Right ventricle myocardium superior (tissue), 1 donor: ENCODE measurements at regions not wholly inside any gene's neighbourhood (a gene's known extent, or its start where the extent isn't known, plus 50 kb on each side); places are given as distances from the start of the nearest gene placed in this dataset.
"Not testable (repeated sequence)": the region's sequence is repeated elsewhere in the genome, so short reads cannot be mapped to it uniquely, and the experiment has no call there.

ENCODE experiments used
- ATAC-seq: fragments of 200-7000 bp; cut with Tn5 transposase; one replicate; pipeline ENCODE4 v1.9.1; 2020; ENCODE audit warnings: mild to moderate bottlenecking; ENCODE audit not compliant: poor library complexity
- DNase-seq: peaks from one replicate; pipeline ENCODE4 v3.0.0-alpha.2; 2020
- intact Hi-C: fragments of 100-400 bp; cut with DNase I; formaldehyde crosslinking; loops from one replicate; pipeline ENCODE4 v1.11.2; 2022
- donor health status: DM: no; HTN: yes; CAD: no; lungs with severe emphysema.

DNA sequence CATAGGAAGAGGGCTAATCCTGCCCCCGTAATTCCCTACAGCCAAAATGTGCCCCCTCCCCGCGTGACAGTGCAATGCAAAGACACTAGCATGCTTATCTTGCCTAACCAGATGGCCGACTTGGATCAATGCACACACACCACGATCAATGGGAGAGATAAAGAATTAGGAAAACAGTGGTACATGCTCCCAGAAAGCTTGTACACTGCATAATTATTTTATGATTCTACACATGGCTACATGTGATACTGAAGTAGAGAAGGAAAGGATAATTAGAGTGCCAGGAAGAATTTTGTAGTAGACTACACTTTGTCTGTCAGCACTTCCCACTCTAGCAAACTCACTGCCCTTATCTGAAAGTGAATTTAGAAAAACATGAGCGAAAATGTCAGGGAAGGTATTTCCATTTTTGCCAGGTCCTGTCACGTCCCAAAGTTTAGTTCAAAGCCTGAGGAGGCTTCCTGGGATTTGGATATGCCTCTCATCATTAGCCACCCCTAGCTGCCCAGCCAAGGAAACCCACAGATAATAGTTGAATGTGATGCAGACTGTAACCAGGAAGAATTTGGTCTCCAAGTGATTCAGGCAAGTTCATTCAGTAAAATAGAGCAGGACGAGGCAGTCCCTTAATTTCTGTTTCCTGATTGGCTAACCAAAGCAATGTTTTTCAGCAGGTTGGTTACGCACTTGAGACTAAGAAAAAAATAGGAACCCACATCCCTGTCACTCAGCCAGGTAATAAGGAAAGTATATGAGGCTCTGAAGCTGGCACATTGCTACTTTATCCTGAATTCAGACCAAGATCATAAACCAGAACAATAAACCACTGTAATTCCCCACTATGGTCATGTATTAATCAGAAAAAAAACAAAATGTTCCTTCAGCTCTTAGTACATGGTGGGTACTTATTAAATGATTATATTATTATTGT, 199.6 kb upstream of the OTX2 start:
- intact Hi-C loops, result no loop called here
- no peak for ATAC-seq
- no peak for DNase-seq

DNA sequence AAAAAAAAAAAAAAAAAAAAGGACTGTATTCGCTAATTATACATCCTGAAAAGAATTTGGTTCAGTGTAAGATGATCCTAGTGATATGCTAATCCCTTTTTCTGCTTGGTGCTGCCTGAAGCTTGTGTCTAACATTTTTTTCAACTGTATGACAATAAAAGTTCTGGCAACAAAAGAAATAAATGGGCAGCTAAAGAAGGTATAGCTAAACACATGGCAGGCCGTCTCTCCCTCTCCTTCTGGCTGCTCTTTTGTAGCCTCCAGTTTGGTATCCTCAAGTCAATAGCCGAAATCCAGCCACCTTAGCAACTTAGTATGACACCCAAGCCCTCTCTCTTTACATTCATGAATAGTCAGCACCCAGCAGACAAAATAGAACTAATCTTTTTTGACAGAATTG, 198.3 kb upstream of the OTX2 start:
- no peak for DNase-seq
- no peak for ATAC-seq
- intact Hi-C loops, result no loop called here

DNA sequence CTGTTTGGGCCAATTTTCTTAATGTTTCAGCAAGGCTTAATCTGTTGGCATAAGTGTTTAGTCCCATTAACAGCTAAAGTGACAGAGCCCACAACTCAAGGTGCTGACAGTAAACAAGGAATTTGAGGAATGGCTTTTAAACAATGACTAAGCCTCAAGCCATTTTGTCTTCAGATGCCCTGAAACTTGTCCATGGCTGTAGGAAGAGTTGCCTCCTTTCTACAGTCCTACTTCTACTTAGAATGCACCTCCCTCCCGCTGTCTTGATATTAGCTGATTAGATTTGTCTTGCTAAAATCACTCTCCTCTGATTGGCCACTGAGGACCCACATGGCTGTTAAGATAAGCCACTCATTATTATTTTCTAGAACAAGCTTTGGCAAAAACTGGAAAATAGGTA, 188.4 kb upstream of the OTX2 start:
- DNase-seq (no peak), ATAC-seq (no peak)
- intact Hi-C loops, result no loop called here

DNA sequence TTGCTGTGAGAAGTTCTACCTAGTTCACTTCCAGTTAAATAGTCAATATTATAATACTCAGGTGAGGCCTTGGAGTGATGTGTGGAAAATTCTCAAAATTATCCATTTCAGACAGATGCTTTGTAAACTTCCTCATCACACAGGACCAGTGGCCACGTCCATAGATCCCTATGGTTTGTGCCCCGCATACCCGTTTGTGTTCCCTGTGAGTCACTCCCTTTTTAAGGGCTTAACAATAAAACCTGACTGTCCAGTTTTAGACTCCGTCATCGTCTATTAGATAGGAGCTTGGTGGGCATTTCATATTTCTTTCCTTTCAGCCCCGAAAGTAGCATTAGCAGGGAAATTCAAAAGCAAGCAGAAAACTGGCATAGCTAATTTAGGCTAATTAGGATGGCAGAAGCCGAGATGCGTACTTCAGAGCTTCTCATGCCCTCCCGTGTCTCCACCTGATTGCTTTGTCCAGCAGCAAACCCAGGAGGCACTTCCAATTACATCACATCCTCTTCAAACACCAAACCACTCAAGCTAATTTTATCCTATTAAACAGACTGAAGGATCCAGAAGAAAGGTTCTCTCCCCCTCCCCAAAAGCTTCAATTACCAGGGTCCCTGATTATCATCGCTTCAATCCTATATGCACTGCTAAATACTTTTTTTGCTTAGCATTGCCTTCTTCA, 186.6 kb upstream of the OTX2 start:
- intact Hi-C loops, result no loop called here
- DNase-seq (no peak), ATAC-seq (no peak)

DNA sequence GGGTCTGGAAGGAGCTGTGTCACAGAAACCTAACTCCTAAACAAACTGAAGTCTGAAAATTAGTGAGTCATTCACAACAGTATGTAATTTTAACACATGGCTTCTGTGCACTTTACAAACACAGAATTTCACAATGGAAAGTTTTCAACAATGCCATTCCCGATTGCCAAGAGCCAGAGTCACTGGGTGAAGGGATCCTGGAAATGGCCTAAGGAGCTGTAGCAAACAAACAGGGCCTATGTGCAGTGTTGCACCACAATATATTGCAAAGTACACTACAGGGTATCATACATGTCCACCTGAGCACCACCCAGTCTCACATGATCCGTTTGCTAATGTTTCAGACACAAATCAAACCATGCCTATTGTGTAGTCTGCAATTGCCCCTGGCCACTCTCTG, 184.7 kb upstream of the OTX2 start:
- no peak for ATAC-seq
- DNase-seq, result no peak
- intact Hi-C loops, result no loop called here

DNA sequence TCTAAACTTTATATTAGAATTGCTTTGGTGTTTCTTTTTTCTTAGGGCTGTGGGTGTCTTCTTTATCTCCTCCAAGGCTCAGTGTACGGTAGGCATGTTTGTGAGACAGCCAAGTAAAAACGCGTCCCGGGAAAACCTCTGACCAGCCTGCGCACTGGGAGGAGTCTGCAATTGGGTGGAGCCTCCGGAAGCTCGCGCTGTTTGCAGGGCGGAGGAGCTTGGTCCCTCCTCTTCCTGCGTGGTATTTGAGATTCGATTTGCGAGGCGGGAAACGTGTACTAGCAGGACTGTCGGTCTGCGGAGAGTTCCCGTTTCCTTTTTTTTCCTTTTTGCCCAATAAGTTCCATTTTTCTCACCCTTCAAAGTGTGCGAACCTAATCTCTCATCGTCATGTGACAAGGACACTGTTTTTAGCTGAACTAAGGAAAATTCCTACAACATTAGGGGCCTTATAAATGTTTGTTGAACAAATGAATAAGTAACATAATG, 182.1 kb upstream of the OTX2 start:
- intact Hi-C loops, result no loop called here
- ATAC-seq, result no peak
- DNase-seq, result no peak

DNA sequence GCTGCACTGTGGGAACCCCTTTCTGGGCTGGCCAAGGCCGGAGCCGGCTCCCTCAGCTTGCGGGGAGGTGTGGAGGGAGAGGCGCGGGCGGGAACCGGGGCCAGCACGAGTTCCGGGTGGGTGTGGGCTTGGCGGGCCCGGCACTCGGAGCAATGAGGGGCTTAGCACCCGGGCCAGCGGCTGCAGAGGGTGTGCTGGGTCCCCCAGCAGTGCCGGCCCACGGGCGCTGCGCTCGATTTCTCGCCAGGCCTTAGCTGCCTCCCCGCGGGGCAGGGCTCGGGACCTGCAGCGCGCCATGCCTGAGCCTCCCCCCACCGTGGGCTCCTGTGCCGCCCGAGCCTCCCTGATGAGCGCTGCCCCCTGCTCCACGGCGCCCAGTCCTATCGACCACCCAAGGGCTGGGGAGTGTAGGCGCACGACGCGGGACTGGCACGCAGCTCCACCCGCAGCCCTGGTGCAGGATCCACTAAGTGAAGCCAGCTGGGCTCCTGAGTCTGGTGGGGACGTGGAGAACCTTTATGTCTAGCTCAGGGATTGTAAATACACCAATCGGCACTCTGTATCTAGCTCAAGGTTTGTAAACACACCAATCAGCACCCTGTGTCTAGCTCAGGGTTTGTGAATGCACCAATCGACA, 180.8 kb upstream of the OTX2 start:
- intact Hi-C loops, ATAC-seq, DNase-seq: not testable (repeated sequence)

DNA sequence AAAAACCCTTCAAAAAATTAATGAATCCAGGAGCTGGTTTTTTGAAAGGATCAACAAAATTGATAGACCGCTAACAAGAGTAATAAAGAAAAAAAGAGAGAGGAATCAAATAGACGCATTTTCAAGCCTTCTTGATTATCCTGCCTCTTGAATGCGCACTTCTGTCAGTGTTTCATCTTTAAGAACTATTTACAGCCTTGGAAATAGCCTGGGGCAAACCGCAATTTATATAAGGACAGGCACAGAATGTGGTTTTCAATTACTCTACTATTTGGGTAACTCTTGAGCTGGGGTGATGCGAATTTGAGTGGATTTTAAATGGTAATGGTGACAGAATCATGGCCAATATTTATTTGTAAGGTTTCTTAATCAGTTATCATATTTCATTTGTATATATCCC, 179.1 kb upstream of the OTX2 start:
- DNase-seq (no peak), ATAC-seq (no peak)
- intact Hi-C loops, result no loop called here

DNA sequence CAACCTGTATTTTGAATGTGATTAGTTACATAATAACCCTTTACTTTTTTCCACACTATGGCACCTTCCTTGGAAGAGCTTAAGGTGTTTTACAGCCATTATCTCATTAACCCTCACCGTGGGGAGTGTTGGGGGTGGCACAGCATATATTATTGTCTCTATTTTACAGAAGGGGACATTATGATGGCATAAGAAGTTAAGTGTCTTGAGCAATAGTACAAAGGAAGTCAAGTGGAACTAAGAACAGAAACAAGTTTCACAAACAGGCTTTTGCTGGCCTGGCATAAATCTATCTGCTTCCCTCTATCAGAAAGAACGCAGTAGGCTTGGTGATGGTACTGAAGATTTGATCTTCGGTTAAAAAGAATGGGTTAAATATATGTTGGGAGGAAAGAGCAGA, 169.7 kb upstream of the OTX2 start:
- no peak for DNase-seq
- intact Hi-C loops, result no loop called here
- ATAC-seq, result no peak

DNA sequence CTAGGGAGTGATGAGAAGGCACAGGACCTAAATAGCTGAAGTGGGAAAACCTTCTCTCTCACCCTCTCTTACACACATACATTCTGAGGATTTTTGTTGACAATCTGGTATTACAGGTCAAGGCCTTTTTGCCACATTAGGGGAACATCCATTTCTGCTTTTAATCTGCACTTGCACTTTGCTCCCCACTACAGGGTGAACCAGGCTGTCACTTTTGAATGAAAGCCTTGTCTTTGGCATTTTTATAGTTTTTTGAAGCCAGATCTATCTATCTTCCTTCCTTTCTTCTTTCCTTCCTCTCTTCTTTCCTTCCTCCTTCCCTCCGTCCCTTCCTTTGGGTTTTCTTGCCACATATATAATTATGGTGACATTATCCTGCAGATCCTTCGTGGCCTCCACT, 165.9 kb upstream of the OTX2 start:
- no peak for DNase-seq
- ATAC-seq, result no peak
- intact Hi-C loops, result no loop called here

DNA sequence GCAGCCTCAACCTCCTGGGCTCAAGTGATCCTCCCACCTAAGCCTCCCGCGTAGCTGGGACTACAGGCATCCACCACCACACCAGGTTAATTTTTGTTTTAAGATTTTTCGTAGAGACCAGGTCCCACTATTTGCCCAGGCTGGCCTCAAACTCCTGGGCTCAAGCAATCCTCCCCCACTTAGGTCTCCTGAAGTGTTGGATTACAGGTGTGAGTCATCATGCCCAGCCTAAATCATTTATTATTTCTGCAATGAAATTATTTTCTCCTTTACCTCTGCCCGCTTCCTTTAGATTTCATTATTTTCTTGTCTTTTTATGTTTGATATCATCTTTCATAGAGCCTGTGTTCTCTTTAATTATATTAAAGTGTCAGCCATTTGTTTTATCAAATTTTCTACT, 165.2 kb upstream of the OTX2 start:
- intact Hi-C loops, result no loop called here
- no peak for ATAC-seq
- no peak for DNase-seq

DNA sequence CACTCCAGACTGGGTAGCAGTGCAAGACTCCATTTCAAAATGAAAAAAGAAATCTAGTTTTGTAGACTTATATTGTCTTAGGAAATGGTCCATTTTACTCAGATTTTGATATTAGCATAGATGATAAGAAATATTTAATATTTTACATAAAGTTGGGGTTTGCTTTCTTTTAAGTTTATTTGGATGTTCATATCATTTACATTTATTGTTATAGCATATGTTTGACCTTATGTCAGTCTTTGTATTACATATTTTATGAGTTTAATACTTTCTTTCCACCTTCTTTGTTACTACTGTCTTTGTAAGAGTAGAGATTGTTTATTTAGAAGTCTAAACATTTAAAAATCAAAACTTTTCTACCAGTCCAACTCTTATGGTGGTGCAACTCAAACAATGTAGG, 162.7 kb upstream of the OTX2 start:
- intact Hi-C loops, result no loop called here
- no peak for ATAC-seq
- DNase-seq, result no peak

DNA sequence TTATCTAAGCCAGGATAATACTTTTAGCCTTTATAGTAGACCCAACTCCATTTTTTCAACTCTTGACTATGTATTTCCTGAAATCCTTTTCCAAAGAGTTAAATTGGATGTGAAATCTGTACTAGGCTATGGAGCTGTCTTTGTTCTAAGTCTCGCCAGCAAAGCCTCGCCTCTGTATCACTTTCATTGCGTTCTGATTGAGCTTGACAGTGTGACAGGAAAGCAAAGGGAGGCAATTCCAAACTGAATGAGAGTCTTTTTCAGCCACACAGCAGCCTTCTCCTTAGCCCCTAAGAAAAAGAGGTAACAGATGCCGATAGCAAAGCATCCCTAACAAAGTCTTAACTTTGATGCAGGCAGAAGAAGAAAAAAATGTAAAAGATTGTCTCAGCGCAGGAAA, 154.6 kb upstream of the OTX2 start:
- intact Hi-C loops, result no loop called here
- ATAC-seq, result no peak
- DNase-seq, result no peak

DNA sequence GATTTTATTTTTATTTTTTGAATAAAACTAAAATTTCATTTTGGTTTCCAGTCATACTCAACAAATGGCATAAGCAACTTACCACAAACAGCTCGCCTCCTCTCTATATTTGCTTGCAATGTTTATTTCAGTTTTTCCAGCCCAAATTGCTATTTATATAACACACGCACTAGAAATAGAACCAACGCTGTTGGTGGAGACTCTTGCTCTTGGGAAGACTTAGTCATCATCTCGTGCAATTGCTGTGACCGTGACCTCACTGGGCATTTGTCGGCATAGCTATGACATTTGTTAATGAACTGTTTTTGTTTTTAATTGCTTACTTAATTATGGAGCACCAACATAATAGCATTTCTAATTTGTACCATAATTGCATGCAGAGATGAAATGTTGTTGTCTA, 153.1 kb upstream of the OTX2 start:
- ATAC-seq (no peak), DNase-seq (no peak)
- intact Hi-C loops, result no loop called here

DNA sequence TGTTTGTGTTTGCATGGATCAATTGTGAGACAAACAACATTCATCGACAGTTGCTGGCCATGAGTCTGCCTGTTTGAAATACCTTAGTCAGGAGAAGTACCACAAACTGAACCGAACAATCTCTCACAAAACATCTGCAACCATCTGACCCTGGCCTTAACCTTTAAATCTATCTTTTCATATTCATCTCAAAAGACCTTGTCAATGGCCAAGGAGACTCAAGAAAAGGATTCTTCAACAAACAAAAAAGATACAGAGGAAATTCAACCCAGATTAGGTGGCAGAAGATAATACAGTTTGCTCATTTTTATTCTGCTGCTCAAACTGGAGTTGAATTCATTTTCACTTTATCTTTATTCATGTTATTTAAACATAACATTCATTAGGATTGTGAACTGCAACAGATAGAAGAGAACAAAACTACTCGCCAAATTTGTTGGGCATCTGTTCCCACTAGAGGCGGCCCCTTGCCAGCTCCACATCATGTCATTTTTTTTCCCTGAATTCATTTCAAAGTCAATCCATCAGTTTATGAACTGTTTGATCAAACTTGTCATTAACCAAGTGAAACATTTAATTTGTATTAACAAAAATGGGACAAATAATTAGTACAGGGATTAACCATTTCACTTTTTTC, 152.3 kb upstream of the OTX2 start:
- no peak for ATAC-seq
- intact Hi-C loops, result no loop called here
- DNase-seq, result no peak

DNA sequence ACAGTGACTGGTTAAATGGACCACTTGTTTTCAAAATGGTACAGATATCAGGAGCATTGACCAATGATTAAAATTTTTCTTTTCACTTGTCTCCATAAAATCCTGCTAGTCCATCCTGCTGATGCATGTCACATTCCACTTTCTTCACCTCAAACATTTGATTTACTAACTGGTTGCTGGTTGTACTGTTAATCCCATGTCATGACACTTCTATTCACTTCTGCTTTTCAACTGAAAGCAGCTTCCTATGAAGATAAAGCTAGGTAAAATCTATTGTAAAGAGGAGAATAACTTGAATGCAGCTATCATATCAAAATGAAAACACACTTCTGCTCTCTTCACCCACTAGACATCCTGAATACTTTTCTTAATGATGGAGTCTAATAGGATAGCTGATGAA, 149.6 kb upstream of the OTX2 start:
- DNase-seq, result no peak
- ATAC-seq, result no peak
- intact Hi-C loops, result no loop called here

DNA sequence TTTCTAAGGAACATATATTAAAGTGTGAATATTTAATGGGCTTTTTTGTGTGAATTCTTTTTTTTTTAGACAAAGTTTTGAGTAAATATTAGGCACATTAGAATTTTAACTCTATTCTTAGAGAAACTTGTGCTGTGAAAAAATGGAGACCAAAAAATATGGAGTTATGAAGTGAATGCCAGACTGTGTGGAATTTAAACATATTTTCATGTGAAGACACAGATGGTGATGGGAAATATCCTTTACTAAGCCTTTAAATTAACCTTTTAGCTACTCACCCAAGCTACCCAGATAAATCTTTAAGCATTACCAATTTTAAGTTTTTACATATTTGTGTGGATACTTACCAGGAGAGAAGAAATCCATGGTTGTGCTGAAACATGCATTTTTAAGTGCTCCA, 148.8 kb upstream of the OTX2 start:
- intact Hi-C loops, result no loop called here
- DNase-seq (no peak), ATAC-seq (no peak)

DNA sequence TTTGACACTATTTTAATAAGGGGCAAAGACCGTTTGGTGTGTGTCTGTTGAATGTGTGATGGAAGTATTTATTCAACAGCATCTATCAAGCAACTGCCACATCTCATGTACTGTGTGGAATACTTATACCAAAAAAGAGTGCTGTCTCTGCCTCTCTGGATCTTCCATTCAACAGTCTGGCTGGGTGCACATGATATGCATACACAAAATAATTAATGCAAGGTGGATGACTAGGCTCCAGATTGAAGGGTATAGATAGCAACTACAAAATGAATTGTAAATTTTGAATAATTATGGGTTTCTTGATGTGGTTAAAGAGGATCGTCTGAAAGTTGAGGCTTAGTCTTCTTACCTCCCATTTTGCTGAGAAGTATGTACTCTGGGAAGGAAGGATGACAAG, 145.9 kb upstream of the OTX2 start:
- DNase-seq, result no peak
- ATAC-seq, result no peak
- intact Hi-C loops, result no loop called here

DNA sequence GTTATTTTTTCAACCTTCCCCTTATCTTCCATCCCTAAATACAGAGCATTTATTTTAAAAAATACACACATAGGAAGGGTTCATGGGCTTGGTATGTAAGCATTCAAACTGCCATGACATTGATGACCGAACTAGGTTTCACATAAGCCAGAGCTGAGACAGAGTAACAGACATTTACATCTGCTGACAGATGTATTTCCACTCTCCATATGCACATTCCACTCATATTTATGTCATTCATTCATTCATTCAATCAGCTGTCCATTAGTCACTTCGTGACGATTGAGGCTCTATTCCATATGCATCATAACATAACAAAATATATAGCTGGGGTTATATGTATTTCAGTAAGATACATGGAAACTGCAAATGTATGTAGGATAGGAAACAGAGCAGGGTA, 145.5 kb upstream of the OTX2 start:
- no peak for ATAC-seq
- no peak for DNase-seq
- intact Hi-C loops, result no loop called here
